H7 (cell line): ENCODE measurements at regions not wholly inside any gene's neighbourhood (a gene's known extent, or its start where the extent isn't known, plus 50 kb on each side); places are given as distances from the start of the nearest gene placed in this dataset.
A peak's percentile ranks its signal among the peaks of the same experiment; 100 is the strongest.
"Not testable (repeated sequence)": the region's sequence is repeated elsewhere in the genome, so short reads cannot be mapped to it uniquely, and the experiment has no call there.

Source experiments
- DNase-seq: peaks from one replicate; pipeline ENCODE4 v3.0.0; 2012
- H3K27me3 ChIP-seq: 2 replicates; pipeline ENCODE4 v1.6.0; 2011; ENCODE audit warnings: mild to moderate bottlenecking, low read length; ENCODE audit not compliant: control insufficient read depth, insufficient read depth
- H3K36me3 ChIP-seq: replicated peaks from 2 replicates; pipeline ENCODE4 v1.5.1; 2011; ENCODE audit warnings: low read length; ENCODE audit not compliant: control insufficient read depth, insufficient read depth
- H3K4me3 ChIP-seq: 2 replicates; pipeline ENCODE4 v1.5.1; 2011; ENCODE audit warnings: low read depth, mild to moderate bottlenecking, control low read depth, low read length, moderate library complexity; ENCODE audit not compliant: insufficient read depth

DNA sequence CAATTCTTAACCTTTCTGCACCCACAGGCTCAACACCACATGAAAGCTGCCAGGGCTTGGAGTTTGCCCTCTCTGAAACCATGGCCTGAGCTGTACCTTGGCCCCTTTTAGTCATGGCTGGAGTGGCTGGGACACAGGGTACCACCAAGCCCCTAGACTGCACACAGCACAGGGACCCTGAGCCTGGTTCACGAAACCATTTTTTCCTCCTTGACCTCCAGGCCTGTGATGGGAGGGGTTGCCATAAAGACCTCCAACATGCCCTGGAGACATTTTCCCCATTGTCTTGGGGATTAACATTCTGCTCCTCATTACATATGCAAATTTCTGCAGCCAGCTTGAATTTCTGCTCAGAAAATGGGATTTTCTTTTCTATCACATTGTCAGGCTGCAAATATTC, 113.4 kb downstream of the XPNPEP1 start:
- H3K4me3 ChIP-seq, H3K36me3 ChIP-seq, DNase-seq, H3K27me3 ChIP-seq: not testable (repeated sequence)

DNA sequence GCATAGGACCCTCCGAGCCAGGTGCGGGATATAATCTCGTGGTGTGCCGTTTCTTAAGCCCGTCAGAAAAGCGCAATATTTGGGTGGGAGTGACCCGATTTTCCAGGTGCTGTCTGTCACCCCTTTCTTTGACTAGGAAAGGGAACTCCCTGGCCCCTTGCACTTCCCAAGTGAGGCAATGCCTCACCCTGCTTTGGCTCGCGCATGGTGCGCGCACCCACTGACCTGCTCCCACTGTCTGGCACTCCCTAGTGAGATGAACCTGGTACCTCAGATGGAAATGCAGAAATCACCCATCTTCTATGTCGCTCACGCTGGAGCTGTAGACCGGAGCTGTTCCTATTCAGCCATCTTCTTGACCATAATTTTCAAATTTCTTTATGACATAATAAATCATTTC, 122.1 kb downstream of the XPNPEP1 start:
- H3K36me3 ChIP-seq, DNase-seq, H3K27me3 ChIP-seq, H3K4me3 ChIP-seq: not testable (repeated sequence)

- Histone ChIP-seq H3K36me3 (no peaks in the 10 kb centered on the region), H3K4me3 (no peak overlapping the region), H3K27me3 (no peaks in the 10 kb centered on the region)
- DNase-seq = no peak
Observed at GRCh38 chr10:109790647-109791046, 132.7 kb downstream of the XPNPEP1 start.

DNA sequence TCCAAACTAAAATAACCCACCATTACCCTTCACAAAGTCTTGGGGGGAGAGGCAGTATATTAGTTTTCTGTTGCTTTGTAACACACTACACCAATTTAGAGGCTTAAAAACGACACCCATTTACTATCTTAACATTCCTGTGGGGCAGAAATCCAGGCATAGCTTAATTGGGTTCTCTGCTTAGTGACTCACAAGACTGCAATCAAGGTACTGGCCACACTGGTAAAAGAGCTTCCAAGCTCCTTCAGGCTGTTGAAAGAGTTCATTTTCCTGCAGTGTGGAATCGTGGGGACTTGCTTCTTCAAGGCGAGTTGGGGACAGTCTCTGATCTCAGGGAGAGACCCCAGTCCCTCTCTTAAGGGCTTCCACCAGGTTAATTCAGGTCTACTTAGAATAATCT, 139.1 kb downstream of the XPNPEP1 start:
- DNase-seq = no peak
- no peaks in the 10 kb centered on the region for H3K27me3 ChIP-seq
- no peak overlapping the region for H3K4me3 ChIP-seq
- no peaks in the 10 kb centered on the region for H3K36me3 ChIP-seq

GRCh38 chr10:109783286-109783685, 140.0 kb downstream of the XPNPEP1 start:
- H3K36me3 ChIP-seq = no peaks in the 10 kb centered on the region
- H3K27me3 ChIP-seq = no peaks in the 10 kb centered on the region
- H3K4me3 ChIP-seq = no peak overlapping the region
- DNase-seq = no peak

GRCh38 chr10:109780997-109781396, 142.3 kb downstream of the XPNPEP1 start:
- no peak for DNase-seq
- Histone ChIP-seq H3K4me3 (no peak overlapping the region), H3K36me3 (no peaks in the 10 kb centered on the region), H3K27me3 (no peaks in the 10 kb centered on the region)

GRCh38 chr10:109778993-109779392, 144.3 kb downstream of the XPNPEP1 start:
- H3K27me3 ChIP-seq = no peaks in the 10 kb centered on the region
- no peak for DNase-seq
- no peaks in the 10 kb centered on the region for H3K36me3 ChIP-seq
- H3K4me3 ChIP-seq = no peak overlapping the region

DNA sequence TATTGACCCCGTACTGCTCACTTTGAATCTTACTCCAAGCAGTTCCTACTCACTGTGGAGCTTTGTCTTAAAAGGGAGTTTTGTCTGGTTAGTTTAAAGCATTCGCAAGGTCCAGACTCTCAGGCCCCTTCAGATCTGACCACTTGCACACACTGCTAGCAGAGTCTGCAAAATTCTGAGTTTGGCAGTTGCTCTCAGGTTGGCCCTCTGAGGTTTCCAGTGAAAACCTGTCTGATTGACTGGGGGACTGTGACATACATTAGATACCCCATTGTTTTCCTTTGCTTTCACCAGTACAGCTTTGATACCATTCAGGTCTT, 149.2 kb downstream of the XPNPEP1 start:
- no peak for DNase-seq
- H3K36me3 ChIP-seq = no peaks in the 10 kb centered on the region
- no peaks in the 10 kb centered on the region for H3K27me3 ChIP-seq
- no peak overlapping the region for H3K4me3 ChIP-seq

DNA sequence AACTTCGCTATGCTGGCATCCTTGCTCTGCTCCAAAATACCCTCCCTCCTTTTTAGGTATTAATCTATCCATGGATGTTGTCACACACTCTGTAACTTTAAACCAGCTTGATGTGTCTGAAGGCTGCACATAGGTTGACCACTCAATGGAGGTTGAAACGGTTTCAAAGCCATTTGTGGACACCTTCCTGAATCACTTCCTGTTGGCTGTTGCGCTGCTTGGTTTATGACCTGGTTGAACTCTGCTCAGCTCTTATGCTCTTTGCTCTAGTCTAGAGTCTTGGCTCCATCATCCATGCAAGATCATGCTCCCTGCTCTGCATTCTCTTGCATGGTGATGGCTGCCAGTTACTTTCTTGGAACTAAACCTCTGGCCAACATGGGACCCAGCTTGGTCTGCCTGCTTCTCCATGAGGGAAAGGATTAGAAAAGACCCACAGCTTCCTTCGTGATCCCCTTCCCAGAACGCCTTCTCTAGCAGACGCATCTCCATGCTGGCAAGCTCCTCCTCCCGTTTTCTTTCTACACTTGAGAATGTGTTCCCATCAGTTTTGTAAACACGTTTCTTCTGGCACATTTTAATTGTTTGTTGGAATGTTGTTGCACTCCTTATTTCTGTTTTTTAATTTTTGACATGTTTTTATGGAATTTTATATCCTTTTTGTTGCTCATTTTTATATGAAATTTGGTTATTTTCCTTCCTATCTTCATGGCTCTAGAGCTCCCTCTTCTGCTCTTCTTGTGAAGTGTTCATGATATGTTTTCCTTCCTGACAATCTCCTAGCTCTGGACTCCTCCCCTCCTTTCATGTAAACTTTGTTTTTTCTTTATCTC, 149.8 kb downstream of the XPNPEP1 start:
- DNase-seq = peak; percentile 20
- no peaks in the 10 kb centered on the region for H3K27me3 ChIP-seq
- H3K4me3 ChIP-seq = no peak overlapping the region
- H3K36me3 ChIP-seq = no peaks in the 10 kb centered on the region

- no peaks in the 10 kb centered on the region for H3K27me3 ChIP-seq
- no peaks in the 10 kb centered on the region for H3K36me3 ChIP-seq
- H3K4me3 ChIP-seq = no peak overlapping the region
- DNase-seq = no peak
Observed at GRCh38 chr10:109770663-109771062, 152.6 kb downstream of the XPNPEP1 start.

GRCh38 chr10:109769966-109770365, 153.3 kb downstream of the XPNPEP1 start:
- no peak for DNase-seq
- no peak overlapping the region for H3K4me3 ChIP-seq
- no peaks in the 10 kb centered on the region for H3K27me3 ChIP-seq
- H3K36me3 ChIP-seq = no peaks in the 10 kb centered on the region

GRCh38 chr10:109765838-109766237, 157.5 kb downstream of the XPNPEP1 start:
- no peak for DNase-seq
- no peak overlapping the region for H3K4me3 ChIP-seq
- no peaks in the 10 kb centered on the region for H3K27me3 ChIP-seq
- no peaks in the 10 kb centered on the region for H3K36me3 ChIP-seq

DNA sequence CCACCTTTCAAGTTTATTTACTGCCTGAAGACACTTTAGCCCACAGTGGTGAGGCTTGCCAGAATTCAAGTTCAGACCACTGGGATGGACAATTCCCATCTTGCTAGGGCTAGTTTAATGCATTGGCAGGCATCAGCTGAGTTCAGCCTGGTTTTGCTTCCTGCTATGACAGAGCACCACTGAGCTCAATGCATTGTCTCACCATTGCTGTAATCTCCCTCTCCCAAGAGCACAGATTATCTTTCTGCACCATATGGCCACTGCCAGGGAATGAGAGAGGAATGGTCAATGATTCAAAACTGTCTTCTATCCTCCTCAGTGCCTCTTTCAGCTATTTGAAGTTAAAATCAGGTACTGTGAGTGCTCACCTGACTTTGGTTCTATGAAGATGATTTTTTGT, 160.8 kb downstream of the XPNPEP1 start:
- Histone ChIP-seq H3K27me3 (no peaks in the 10 kb centered on the region), H3K4me3 (no peak overlapping the region), H3K36me3 (no peaks in the 10 kb centered on the region)
- DNase-seq = no peak

GRCh38 chr10:109757670-109758069, 165.6 kb downstream of the XPNPEP1 start:
- not testable (repeated sequence) for DNase-seq, H3K36me3 ChIP-seq, H3K4me3 ChIP-seq, H3K27me3 ChIP-seq

GRCh38 chr10:109746861-109747260, 176.4 kb downstream of the XPNPEP1 start:
- H3K4me3 ChIP-seq = no peak overlapping the region
- no peak for DNase-seq
- no peaks in the 10 kb centered on the region for H3K36me3 ChIP-seq
- H3K27me3 ChIP-seq = no peaks in the 10 kb centered on the region

GRCh38 chr10:109744020-109744419, 179.3 kb downstream of the XPNPEP1 start:
- H3K36me3 ChIP-seq = no peaks in the 10 kb centered on the region
- no peaks in the 10 kb centered on the region for H3K27me3 ChIP-seq
- no peak overlapping the region for H3K4me3 ChIP-seq
- no peak for DNase-seq
